ACC112 (cell line): ENCODE measurements at regions not wholly inside any gene's neighbourhood (a gene's known extent, or its start where the extent isn't known, plus 50 kb on each side); places are given as distances from the start of the nearest gene placed in this dataset.

Source experiments
- H2AFZ ChIP-seq: fragments of 200-600 bp; sonication (generic); one replicate; pipeline ENCODE4 v1.6.0; 2017; ENCODE audit warnings: antibody characterized with exemption, low read length; ENCODE audit not compliant: unreplicated experiment
- H3K27ac ChIP-seq: fragments of 200-600 bp; sonication (generic); 2 replicates; pipeline ENCODE4 v1.5.1; 2014; ENCODE audit warnings: low read depth, mild to moderate bottlenecking, antibody characterized with exemption, low read length, moderate library complexity
- H3K27me3 ChIP-seq: fragments of 200-600 bp; sonication (generic); 2 replicates; pipeline ENCODE4 v1.6.1; 2014; ENCODE audit warnings: mild to moderate bottlenecking, antibody characterized with exemption, low read length, moderate library complexity, mixed read lengths; ENCODE audit not compliant: insufficient read depth
- H3K36me3 ChIP-seq: fragments of 200-600 bp; sonication (generic); 2 replicates; pipeline ENCODE4 v1.6.1; 2016; ENCODE audit warnings: mild to moderate bottlenecking, antibody characterized with exemption, low read length, moderate library complexity, mixed read lengths; ENCODE audit not compliant: insufficient read depth
- H3K4me1 ChIP-seq: fragments of 200-600 bp; sonication (generic); one replicate; pipeline ENCODE4 v1.6.1; 2016; ENCODE audit warnings: low read length, mixed read lengths; ENCODE audit not compliant: insufficient read depth, unreplicated experiment, control insufficient read depth
- H3K4me3 ChIP-seq: fragments of 200-600 bp; sonication (generic); 2 replicates; pipeline ENCODE4 v1.5.1; 2014; ENCODE audit warnings: mild to moderate bottlenecking, low read depth, low read length
- H3K79me2 ChIP-seq: fragments of 200-600 bp; sonication (generic); one replicate; pipeline ENCODE4 v1.6.0; 2016; ENCODE audit warnings: low read length; ENCODE audit not compliant: control insufficient read depth, unreplicated experiment, insufficient read depth

GRCh38 chr14:99347561-99347960, 75.6 kb upstream of the BCL11B start:
- Histone ChIP-seq H3K4me1 (no peaks in the 10 kb centered on the region), H3K27ac (no peak overlapping the region), H3K4me3 (no peak overlapping the region), H3K79me2 (no peaks in the 10 kb centered on the region), H2AFZ (no peak overlapping the region), H3K27me3 (peaks cover 57% of the 10 kb centered on the region), H3K36me3 (no peaks in the 10 kb centered on the region)

- no peak overlapping the region for H3K4me3 ChIP-seq
- no peak overlapping the region for H3K27ac ChIP-seq
- no peaks in the 10 kb centered on the region for H3K36me3 ChIP-seq
- peaks cover 59% of the 10 kb centered on the region for H3K27me3 ChIP-seq
- no peaks in the 10 kb centered on the region for H3K79me2 ChIP-seq
- H3K4me1 ChIP-seq: no peaks in the 10 kb centered on the region
- no peak overlapping the region for H2AFZ ChIP-seq
Measured at GRCh38 chr14:99346470-99347080, 74.6 kb upstream of the BCL11B start.

GRCh38 chr14:99345472-99345871, 73.5 kb upstream of the BCL11B start:
- no peaks in the 10 kb centered on the region for H3K4me1 ChIP-seq
- H2AFZ ChIP-seq: no peak overlapping the region
- no peak overlapping the region for H3K27ac ChIP-seq
- peaks cover 63% of the 10 kb centered on the region for H3K27me3 ChIP-seq
- no peaks in the 10 kb centered on the region for H3K36me3 ChIP-seq
- H3K4me3 ChIP-seq: no peak overlapping the region
- no peaks in the 10 kb centered on the region for H3K79me2 ChIP-seq

- H3K27ac ChIP-seq: no peak overlapping the region
- no peaks in the 10 kb centered on the region for H3K79me2 ChIP-seq
- no peak overlapping the region for H2AFZ ChIP-seq
- H3K27me3 ChIP-seq: peaks cover 62% of the 10 kb centered on the region
- H3K4me1 ChIP-seq: no peaks in the 10 kb centered on the region
- H3K4me3 ChIP-seq: no peak overlapping the region
- no peaks in the 10 kb centered on the region for H3K36me3 ChIP-seq
Measured at GRCh38 chr14:99344051-99344758, 72.2 kb upstream of the BCL11B start.

- Histone ChIP-seq H3K79me2 (no peaks in the 10 kb centered on the region), H3K27me3 (peaks cover 72% of the 10 kb centered on the region), H3K27ac (no peak overlapping the region), H3K36me3 (no peaks in the 10 kb centered on the region), H3K4me3 (no peak overlapping the region), H3K4me1 (no peaks in the 10 kb centered on the region), H2AFZ (no peak overlapping the region)
Measured at GRCh38 chr14:99342906-99343305, 70.9 kb upstream of the BCL11B start.

- Histone ChIP-seq H3K36me3 (no peaks in the 10 kb centered on the region), H3K27ac (no peak overlapping the region), H3K4me1 (no peaks in the 10 kb centered on the region), H2AFZ (no peak overlapping the region), H3K27me3 (peaks cover 76% of the 10 kb centered on the region), H3K79me2 (no peaks in the 10 kb centered on the region), H3K4me3 (no peak overlapping the region)
Measured at GRCh38 chr14:99342204-99342603, 70.2 kb upstream of the BCL11B start.

GRCh38 chr14:99339551-99339950, 67.6 kb upstream of the BCL11B start:
- Histone ChIP-seq H3K36me3 (no peaks in the 10 kb centered on the region), H3K27me3 (peaks cover 74% of the 10 kb centered on the region), H3K4me3 (no peak overlapping the region), H3K4me1 (no peaks in the 10 kb centered on the region), H3K79me2 (no peaks in the 10 kb centered on the region), H3K27ac (no peak overlapping the region), H2AFZ (no peak overlapping the region)

GRCh38 chr14:99338313-99338712, 66.3 kb upstream of the BCL11B start:
- H3K79me2 ChIP-seq: no peaks in the 10 kb centered on the region
- H3K27me3 ChIP-seq: peaks cover 76% of the 10 kb centered on the region

GRCh38 chr14:99333841-99334635, 62.0 kb upstream of the BCL11B start:
- Histone ChIP-seq H3K27me3 (peaks cover 49% of the 10 kb centered on the region), H3K79me2 (no peaks in the 10 kb centered on the region), H3K27ac (no peak overlapping the region), H3K4me1 (no peaks in the 10 kb centered on the region), H3K4me3 (no peak overlapping the region), H3K36me3 (no peaks in the 10 kb centered on the region), H2AFZ (no peak overlapping the region)

More at GRCh38 chr14:99338313-99338712, 66.3 kb upstream of the BCL11B start:
- Histone ChIP-seq H2AFZ (no peak overlapping the region), H3K36me3 (no peaks in the 10 kb centered on the region), H3K4me3 (no peak overlapping the region), H3K27ac (no peak overlapping the region), H3K4me1 (no peaks in the 10 kb centered on the region)

- Histone ChIP-seq H3K27ac (no peak overlapping the region), H3K79me2 (no peaks in the 10 kb centered on the region), H3K4me1 (no peaks in the 10 kb centered on the region), H3K4me3 (no peak overlapping the region), H2AFZ (no peak overlapping the region), H3K27me3 (peaks cover 41% of the 10 kb centered on the region), H3K36me3 (no peaks in the 10 kb centered on the region)
Measured at GRCh38 chr14:99333214-99333613, 61.2 kb upstream of the BCL11B start.
